ENCODE measurements at regions not wholly inside any gene's neighbourhood (a gene's known extent, or its start where the extent isn't known, plus 50 kb on each side); places are given as distances from the start of the nearest gene placed in this dataset.

DNA sequence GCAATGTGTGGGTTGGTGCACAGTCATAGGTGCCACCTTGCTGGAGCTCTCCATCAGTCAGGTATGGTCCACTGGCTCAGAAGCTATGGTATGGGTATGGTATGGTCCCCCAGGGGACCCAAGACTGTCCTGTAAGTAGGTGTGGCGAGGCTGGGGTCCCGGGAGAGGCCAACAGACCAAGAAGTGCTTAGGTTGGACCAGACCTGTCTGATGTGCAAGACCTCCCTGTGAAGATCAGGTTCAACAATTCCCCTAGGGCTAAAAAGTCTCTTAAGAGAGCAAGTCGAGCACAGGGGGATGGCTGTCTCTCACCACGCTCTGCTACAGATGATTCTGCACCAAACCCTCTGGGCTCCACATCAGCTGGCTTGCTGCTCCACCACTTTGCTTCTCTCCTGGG is 1145.0 kb downstream of the RPA4 start:
- TF ChIP-seq ELF4 (IDR thresholded peaks at IDR 0.05) (no peak), FOXM1 (IDR thresholded peaks at IDR 0.05; ENCODE audit: borderline replicate concordance) (no peak), CTBP1 (IDR thresholded peaks at IDR 0.05; ENCODE audit: borderline replicate concordance) (no peak), HDGF (IDR thresholded peaks at IDR 0.05; ENCODE audit: borderline replicate concordance) (no peak), FOXA1 (IDR thresholded peaks at IDR 0.05) (no peak)
